GM19025 (cell line): ENCODE measurements at regions not wholly inside any gene's neighbourhood (a gene's known extent, or its start where the extent isn't known, plus 50 kb on each side); places are given as distances from the start of the nearest gene placed in this dataset.

Experiments used
- ATAC-seq: cut with Tn5 transposase; IDR thresholded peaks from one replicate; pipeline ENCODE4 v1.9.1; 2021; ENCODE audit warnings: mild to moderate bottlenecking, low read depth, moderate library complexity; ENCODE audit not compliant: unreplicated experiment

GRCh38 chrX:42627891-42628290, 150.1 kb downstream of the PPP1R2C start:
- ATAC-seq = no peak

DNA sequence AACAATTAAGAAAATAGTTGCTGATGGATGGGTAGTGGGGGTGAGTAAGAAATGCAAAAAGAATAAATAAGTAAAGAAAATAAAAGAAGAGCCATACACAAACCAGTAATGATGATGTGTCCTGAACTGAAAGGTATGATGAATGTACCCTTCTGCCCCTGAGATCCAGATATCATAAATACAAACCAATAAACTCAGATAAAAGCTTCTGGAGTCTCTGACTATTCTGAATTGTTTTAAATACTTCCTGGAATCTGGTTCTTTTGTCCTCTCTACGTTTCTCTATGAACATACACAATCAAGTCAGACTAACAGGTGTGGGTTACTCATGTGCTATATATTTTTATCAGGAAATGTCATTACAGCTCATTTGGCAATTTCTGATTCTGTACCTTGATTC, 153.4 kb downstream of the PPP1R2C start:
- ATAC-seq = no peak

DNA sequence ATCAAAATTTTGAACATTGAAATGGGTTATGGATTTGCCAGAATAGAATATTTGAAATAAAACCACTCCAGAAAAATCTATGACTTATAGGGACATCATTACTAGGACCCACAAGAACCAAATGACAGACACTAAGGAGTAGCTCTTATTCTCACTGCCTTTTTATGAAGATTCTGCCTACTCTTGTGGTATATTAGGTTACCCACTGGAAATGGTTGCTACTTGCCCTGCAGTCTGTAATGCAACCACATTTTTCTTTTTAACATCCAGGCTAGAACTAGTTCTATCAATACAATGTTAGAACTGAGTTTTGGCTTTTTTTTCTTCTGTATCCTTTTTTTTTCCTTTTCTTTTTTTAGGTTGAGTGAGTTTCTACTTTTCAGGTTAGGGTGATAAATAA, 158.9 kb downstream of the PPP1R2C start:
- ATAC-seq = no peak

GRCh38 chrX:42616981-42617380, 161.0 kb downstream of the PPP1R2C start:
- ATAC-seq = no peak

- ATAC-seq = no peak
Measured at GRCh38 chrX:42615161-42615563, 162.8 kb downstream of the PPP1R2C start.

DNA sequence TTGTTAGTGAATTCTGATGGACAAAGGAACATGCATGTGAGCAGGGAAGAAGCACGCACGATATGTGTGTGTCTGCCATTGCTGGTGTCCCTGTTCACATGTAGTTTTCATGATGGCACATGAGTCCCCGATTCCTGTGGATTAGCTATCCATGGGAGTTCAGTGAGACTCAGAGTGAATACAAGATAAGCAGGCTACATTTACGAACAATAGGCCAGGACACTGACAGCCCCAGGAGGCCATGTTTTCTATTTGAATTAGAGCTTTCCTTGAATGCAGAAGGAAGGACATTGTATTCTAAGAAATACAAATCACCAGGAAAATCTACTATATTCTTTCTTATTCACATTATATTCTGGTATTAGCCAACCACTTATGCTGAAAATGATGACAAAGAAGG, 171.4 kb downstream of the PPP1R2C start:
- no peak for ATAC-seq

DNA sequence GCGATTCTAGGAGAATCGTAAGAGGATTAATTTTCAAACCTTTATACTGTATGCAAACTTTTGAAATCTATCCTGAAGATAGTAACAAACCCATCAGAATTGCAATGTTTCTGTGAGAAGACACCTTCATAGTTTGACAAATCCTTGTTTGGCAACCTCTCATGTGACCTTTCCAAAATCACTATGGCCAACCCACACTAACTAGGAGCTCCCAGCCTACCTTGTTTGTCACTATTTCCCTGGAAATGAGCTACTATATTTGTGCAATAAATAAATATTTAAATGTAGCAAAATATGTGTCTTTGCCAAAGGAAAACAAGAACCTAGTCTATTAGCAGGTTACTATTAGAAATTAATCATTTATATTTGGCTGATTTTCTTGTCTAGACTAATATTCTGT, 173.7 kb downstream of the PPP1R2C start:
- no peak for ATAC-seq

DNA sequence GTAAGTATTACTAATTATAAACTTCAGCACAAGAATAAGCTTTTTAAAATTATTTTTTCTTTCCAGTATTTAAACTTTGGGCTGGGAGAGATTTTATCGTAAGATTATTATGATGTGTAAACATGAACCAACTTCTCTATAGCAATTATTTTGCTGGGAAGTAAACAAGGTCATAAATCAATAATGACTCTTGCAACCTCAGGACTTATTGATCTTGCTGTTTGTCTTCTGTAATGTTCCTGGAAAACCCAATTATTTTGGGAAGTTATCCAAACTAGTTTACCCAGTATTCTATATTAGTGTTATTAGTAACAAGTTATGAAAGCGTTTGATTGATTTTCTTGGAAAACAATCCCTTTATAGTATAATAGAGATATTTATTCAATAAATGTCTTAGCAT, 174.9 kb downstream of the PPP1R2C start:
- ATAC-seq = no peak

DNA sequence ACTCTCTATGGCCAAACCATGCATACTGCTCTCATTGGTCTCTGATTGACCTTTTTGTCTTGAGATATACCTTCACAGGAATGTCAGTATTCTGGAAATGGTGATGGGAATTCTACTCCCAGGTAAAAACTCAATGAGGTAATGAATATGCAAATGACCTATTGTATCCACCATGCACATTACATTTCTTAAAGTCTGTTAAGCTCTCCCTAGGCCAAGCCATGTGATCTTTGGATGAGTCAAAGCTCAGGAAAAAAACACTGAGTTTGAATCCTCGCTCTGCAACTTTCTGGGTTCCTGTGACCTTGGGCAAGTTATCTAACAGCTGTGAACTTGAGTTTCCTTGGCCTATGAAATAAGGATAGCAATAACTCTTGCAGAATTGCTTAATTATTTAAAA, 175.4 kb downstream of the PPP1R2C start:
- no peak for ATAC-seq

DNA sequence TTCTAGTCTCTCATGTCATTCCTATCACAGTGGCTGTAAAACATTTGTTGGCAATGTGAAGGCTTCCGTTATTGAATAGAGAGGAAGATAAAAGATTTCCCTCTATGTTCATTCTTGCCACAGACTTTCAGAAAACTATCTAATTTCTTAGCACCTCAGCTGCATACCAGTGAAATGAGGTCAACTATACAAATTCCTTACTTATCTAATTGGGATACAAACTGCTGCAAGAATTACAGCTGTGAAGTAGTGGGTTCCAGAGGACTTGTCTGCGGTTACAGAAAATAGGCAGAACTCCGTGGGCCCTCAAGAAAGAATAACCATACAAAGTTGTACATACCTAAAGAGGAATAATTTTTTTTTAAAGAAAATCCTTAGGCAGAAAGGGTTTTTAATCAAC, 175.8 kb downstream of the PPP1R2C start:
- ATAC-seq = no peak

- no peak for ATAC-seq
Measured at GRCh38 chrX:42597481-42597880, 180.5 kb downstream of the PPP1R2C start.

- no peak for ATAC-seq
Measured at GRCh38 chrX:42585842-42586621, 191.9 kb downstream of the PPP1R2C start.

- no peak for ATAC-seq
Measured at GRCh38 chrX:42577936-42578470, 200.0 kb downstream of the PPP1R2C start.

- ATAC-seq = no peak
Measured at GRCh38 chrX:42567268-42567667, 210.7 kb downstream of the PPP1R2C start.

- ATAC-seq = no peak
Measured at GRCh38 chrX:42565739-42566138, 212.2 kb downstream of the PPP1R2C start.

- no peak for ATAC-seq
Measured at GRCh38 chrX:42546800-42547199, 231.2 kb downstream of the PPP1R2C start.

- ATAC-seq = no peak
Measured at GRCh38 chrX:42544883-42545282, 233.1 kb downstream of the PPP1R2C start.

GRCh38 chrX:42541554-42541953, 236.4 kb downstream of the PPP1R2C start:
- ATAC-seq = no peak

DNA sequence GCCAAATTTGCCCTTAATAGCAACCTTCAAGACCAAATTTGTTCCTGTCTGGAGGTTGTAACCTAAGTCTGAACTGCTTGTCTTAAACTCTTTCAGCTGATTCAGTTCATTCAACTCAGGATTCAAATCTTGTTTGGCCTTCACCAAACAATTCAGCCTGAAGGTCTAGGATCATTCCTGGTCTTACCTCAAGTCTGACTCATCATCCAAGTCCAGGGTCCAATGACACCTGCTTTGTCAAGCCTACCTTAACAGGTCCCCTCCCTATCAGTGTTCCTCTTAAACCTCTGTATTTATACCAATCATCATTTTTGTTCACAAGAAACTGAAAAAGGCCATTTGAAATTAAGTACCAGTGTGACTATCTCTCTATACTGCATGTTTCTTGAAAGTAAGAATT, 237.8 kb downstream of the PPP1R2C start:
- ATAC-seq = no peak

GRCh38 chrX:42538405-42538804, 239.6 kb downstream of the PPP1R2C start:
- ATAC-seq = no peak

- no peak for ATAC-seq
Measured at GRCh38 chrX:42536286-42536685, 241.7 kb downstream of the PPP1R2C start.

DNA sequence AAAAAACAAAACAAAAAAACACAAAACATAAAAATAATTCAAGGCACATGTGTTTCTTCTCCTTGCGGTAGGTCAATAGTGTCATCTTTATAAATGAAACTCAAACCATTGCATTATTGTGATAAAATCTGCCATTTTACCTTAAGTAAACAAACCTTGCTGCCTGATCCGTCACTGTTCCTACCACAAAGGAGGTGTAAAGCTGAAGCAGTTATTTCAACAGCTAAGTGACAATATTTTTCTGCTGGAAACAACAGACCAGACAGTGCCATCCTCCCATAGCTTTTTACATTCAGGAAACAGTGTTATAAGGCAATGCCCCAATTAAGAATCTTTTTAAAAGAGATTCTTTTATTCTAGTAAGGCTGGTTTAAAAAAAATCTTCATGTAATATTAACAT, 242.7 kb downstream of the PPP1R2C start:
- no peak for ATAC-seq
